NCI-H1436 (cell line): ENCODE measurements at regions not wholly inside any gene's neighbourhood (a gene's known extent, or its start where the extent isn't known, plus 50 kb on each side); places are given as distances from the start of the nearest gene placed in this dataset.

Source experiments
- DNase-seq: peaks from one replicate; lab custom pipeline; 2025; lab: John Stamatoyannopoulos, UW

- DNase-seq = no peak
Measured at GRCh38 chr3:132904-133303, 63.7 kb upstream of the CHL1 start.

- DNase-seq = no peak
Measured at GRCh38 chr3:140748-141330, 55.7 kb upstream of the CHL1 start.
